GM12865 (cell line): ENCODE measurements at regions not wholly inside any gene's neighbourhood (a gene's known extent, or its start where the extent isn't known, plus 50 kb on each side); places are given as distances from the start of the nearest gene placed in this dataset.

Source experiments
- DNase-seq: peaks from one replicate; pipeline ENCODE4 v3.0.0; 2010; ENCODE audit warnings: low read depth
- H3K4me3 ChIP-seq: 2 replicates; pipeline ENCODE4 v1.5.1; 2011; ENCODE audit warnings: mild to moderate bottlenecking, low read depth, low read length, control low read depth
- CTCF ChIP-seq: IDR thresholded peaks from 2 replicates; pipeline ENCODE4 v1.5.1; 2011; ENCODE audit warnings: low read length, control low read depth, low read depth, inconsistent platforms; ENCODE audit not compliant: insufficient read depth; ENCODE audit errors: missing control alignments

DNA sequence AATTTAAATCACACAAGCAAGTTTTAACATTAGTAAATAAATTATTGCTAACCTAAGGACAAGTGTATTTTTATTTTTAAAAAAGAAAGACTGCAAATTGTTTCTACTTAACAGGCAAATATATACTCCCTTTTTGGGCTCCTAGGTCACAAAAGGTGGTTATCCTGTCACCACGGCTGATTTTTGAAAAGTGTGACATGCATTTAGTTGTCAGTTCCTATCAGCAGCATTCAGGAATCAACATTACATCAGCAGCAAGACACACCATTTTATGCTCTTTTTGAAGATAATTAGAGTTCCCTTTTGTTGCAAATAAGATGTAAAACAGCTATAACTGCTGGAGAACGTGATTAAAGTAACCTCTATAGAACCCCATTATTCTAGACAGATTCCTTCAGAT lies 357.5 kb upstream of the TMCO5A start:
- no peak overlapping the region for H3K4me3 ChIP-seq
- no peak for DNase-seq
- no peak for TF ChIP-seq CTCF

GRCh38 chr15:37581866-37582532 lies 352.4 kb upstream of the TMCO5A start:
- no peak overlapping the region for H3K4me3 ChIP-seq
- no peak for TF ChIP-seq CTCF
- DNase-seq, result no peak

DNA sequence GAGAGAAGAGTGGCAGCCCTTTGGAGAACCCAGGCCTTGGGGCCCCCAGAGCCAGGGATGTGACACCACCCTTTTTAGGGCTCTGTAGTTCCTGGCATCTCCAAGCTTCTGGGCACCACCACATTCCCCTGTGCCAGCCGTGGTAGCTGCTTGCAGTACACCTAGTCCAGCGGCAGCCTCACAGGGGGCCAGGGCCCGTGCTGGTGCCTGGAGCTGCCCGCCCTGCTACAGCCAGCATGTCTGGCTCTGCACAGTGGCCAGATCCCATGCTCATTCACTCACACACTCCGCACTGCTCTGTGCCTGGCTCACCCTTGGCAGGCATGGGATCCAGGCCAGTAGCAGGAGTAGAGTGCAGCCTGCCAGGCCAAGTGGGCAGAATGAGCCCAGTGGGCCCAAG lies 351.6 kb upstream of the TMCO5A start:
- no peak for TF ChIP-seq CTCF
- no peak for DNase-seq
- H3K4me3 ChIP-seq, result no peak overlapping the region

- no peak for DNase-seq
- TF ChIP-seq CTCF, result no peak
These were observed 348.3 kb upstream of the TMCO5A start for GRCh38 chr15:37586011-37586583.

GRCh38 chr15:37586976-37587375 lies 347.5 kb upstream of the TMCO5A start:
- no peak for DNase-seq
- no peak for TF ChIP-seq CTCF
- H3K4me3 ChIP-seq, result no peak overlapping the region

More at GRCh38 chr15:37586011-37586583, 348.3 kb upstream of the TMCO5A start:
- H3K4me3 ChIP-seq, result no peak overlapping the region

DNA sequence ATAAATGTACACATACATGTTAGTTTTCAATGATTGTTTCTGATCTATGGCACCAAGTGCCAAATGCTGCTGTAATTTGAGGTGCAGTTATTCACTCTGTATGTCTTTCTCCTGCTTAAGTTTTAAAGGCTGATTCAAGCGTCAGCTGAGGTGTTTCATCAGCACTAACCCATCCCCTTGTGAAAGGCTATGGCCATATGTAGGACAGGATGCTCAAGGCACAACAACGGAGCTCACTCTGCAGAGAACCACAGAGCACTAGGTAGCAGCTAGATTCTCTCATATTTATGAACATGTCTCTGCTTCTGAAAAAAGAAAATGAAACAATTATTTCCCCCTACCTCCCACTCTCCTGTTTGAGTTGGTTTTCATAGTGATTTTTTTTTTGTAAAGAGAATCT lies 340.0 kb upstream of the TMCO5A start:
- H3K4me3 ChIP-seq, result no peak overlapping the region
- DNase-seq, result no peak
- TF ChIP-seq CTCF, result no peak
